ENCODE measurements at regions not wholly inside any gene's neighbourhood (a gene's known extent, or its start where the extent isn't known, plus 50 kb on each side); places are given as distances from the start of the nearest gene placed in this dataset.

- no peak for DNase-seq
- Mint-ChIP-seq H3K27me3 (no peaks in the 10 kb centered on the region), H3K9me3 (peaks cover 0 to 5% (median 0%) of the 10 kb centered on the region in 7 donors), H3K4me3 (no peak overlapping the region), H3K36me3 (no peaks in the 10 kb centered on the region), H3K27ac (no peak overlapping the region), H3K4me1 (no peaks in the 10 kb centered on the region)
- no peak for ATAC-seq (ENCODE audit: low read depth in 2 of 2)
Measured at GRCh38 chr9:119053070-119053469, 316.2 kb downstream of the BRINP1 start.

DNA sequence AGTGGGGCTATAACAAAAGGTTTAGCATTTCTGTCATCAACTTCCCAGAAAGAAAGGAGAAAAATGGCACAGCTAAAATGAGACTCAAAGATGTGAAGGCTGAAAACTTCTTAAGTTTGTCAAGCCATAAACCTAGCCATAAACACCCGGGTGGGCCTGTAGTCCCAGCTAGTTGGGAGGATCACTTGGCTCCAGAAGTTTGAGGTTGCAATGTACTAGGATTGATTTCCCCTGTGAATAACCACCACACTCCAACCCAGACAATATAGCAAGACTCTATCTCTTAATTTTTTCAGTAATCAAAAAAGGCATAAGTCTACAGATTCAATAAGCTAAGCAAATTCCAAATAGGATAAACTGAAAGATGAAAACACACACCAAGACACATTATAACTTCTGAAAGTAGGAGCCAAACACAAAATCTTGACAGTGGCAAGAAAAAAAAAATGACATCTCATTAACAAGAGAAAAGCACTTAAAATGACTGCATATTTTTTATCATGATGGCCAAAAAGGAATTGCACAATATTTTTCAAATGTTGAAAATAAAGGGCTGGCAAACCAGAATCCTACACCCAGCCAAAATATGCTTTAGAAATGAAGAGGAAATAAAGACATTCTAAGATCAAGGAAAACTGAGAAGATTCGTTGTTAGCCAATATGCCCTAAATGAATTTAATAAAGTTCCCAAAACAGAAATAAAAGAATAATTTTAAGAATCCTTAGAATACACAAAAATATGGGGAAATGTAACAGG is 308.4 kb downstream of the BRINP1 start:
- H3K4me3 Mint-ChIP-seq, result no peak overlapping the region
- ATAC-seq (ENCODE audit: low read depth in 2 of 2) (no peak), DNase-seq (no peak)
- H3K4me1 Mint-ChIP-seq, result no peaks in the 10 kb centered on the region
- H3K27me3 Mint-ChIP-seq, result no peaks in the 10 kb centered on the region
- peaks cover 0 to 7% (median 0%) of the 10 kb centered on the region in 7 donors for H3K9me3 Mint-ChIP-seq
- no peaks in the 10 kb centered on the region for H3K36me3 Mint-ChIP-seq
- no peak overlapping the region for H3K27ac Mint-ChIP-seq

DNA sequence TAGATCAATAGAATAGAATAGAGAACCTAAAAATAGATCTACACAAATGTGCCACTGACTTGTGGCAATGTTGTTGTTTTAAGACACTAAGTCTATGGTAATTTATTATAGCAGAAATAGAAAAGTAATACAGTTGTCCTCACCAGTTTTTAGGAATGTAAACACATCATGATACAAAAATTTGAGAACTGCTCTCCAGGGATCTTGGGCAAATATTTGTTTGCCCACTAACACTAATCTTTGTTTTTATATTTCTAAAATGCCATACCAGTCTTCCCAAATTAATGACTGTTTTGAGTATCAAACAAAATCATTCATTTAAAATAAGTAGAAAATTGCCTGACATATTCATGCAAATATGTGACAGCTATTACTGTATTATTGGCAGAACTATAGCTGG is 297.6 kb downstream of the BRINP1 start:
- no peak overlapping the region for H3K27ac Mint-ChIP-seq
- ATAC-seq (ENCODE audit: low read depth in 2 of 2), result no peak

DNA sequence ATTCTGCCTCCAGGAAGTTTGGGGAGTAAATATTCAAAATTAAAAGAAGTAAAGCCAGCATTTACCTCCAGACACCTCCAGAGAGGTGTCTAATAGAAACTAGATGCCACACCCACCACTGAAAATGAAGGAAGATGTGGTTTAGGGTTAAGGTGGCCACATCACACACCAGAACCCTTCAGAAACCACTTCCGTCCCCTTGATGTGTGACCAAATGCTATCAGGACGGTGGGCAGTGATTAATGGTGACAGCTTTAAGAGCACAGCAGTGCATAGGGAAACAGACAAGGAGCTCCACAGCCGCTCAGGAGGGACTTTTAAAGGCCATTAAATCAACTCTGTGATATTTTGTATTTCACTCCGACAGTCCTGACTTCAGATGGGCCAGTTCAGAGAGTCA is 295.2 kb downstream of the BRINP1 start:
- ATAC-seq (ENCODE audit: low read depth in 2 of 2) (no peak), DNase-seq (no peak)
- no peak overlapping the region for H3K27ac Mint-ChIP-seq
- no peak overlapping the region for H3K4me3 Mint-ChIP-seq
- no peaks in the 10 kb centered on the region for H3K36me3 Mint-ChIP-seq
- H3K9me3 Mint-ChIP-seq, result peaks cover 0 to 6% (median 2%) of the 10 kb centered on the region in 7 donors
- H3K27me3 Mint-ChIP-seq, result peaks cover 0 to 12% (median 0%) of the 10 kb centered on the region in 3 donors
- H3K4me1 Mint-ChIP-seq, result no peaks in the 10 kb centered on the region

More for the DNA sequence above, 297.6 kb downstream of the BRINP1 start:
- Mint-ChIP-seq H3K36me3 (no peaks in the 10 kb centered on the region), H3K4me1 (no peaks in the 10 kb centered on the region), H3K9me3 (peaks cover 0 to 6% (median 0%) of the 10 kb centered on the region in 7 donors), H3K4me3 (no peak overlapping the region), H3K27me3 (peaks cover 0 to 3% (median 0%) of the 10 kb centered on the region in 3 donors)
- DNase-seq, result no peak

DNA sequence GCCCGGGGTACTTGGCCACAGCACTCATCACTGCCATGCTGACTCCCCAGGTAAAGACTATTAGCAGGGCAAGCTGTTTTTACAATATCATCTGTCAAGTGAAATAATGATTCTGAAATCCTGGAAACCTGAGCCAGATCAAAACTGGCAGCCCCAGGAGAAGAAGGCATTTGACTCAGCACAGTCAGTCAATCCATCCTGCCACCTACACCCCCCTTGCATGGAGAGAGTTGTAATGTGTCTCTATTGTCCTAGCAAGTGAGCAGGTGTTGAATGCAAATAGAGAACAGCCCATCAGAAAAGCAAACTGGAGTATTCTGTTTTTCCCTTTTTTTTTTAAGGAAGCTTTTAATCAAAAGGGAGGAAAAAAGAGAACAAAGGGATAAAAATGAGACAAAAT is 291.2 kb downstream of the BRINP1 start:
- Mint-ChIP-seq H3K9me3 (peaks cover 0 to 5% (median 0%) of the 10 kb centered on the region in 7 donors), H3K36me3 (no peaks in the 10 kb centered on the region), H3K27me3 (peaks cover 0 to 12% (median 0%) of the 10 kb centered on the region in 3 donors), H3K4me1 (no peaks in the 10 kb centered on the region), H3K27ac (no peak overlapping the region), H3K4me3 (no peak overlapping the region)
- DNase-seq (no peak), ATAC-seq (ENCODE audit: low read depth in 2 of 2) (no peak)

DNA sequence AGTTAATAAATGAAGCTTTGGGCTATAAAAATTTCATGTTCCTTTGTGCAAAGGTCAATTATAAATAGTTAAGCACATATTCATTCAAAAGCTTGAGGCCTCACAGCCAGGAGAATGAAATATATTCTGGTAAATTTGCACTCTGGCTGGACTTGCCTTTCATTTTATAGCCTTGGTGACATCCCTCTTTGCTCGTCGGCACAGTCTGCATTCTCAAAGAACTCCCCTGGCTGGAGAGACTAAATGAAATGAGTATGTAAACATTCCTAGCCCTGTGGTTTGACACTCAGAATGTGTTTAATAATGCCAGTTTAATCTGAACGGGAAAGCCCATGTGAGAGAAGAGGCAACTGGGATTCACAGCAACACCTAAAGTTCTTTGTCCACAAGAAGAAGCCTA is 285.6 kb downstream of the BRINP1 start:
- Mint-ChIP-seq H3K9me3 (peaks cover 0 to 9% (median 6%) of the 10 kb centered on the region in 7 donors), H3K36me3 (no peaks in the 10 kb centered on the region), H3K4me1 (no peaks in the 10 kb centered on the region), H3K27me3 (peaks cover 0 to 5% (median 0%) of the 10 kb centered on the region in 3 donors), H3K4me3 (no peak overlapping the region), H3K27ac (no peak overlapping the region)
- ATAC-seq (ENCODE audit: low read depth in 2 of 2) (no peak), DNase-seq (no peak)

GRCh38 chr9:119086590-119086989 is 282.6 kb downstream of the BRINP1 start:
- Mint-ChIP-seq H3K27ac (no peak overlapping the region), H3K27me3 (peaks cover 0 to 5% (median 0%) of the 10 kb centered on the region in 3 donors), H3K4me1 (no peaks in the 10 kb centered on the region), H3K4me3 (no peak overlapping the region), H3K36me3 (no peaks in the 10 kb centered on the region), H3K9me3 (peaks cover 0 to 9% (median 4%) of the 10 kb centered on the region in 7 donors)
- no peak for ATAC-seq (ENCODE audit: low read depth in 2 of 2)
- DNase-seq, result no peak

DNA sequence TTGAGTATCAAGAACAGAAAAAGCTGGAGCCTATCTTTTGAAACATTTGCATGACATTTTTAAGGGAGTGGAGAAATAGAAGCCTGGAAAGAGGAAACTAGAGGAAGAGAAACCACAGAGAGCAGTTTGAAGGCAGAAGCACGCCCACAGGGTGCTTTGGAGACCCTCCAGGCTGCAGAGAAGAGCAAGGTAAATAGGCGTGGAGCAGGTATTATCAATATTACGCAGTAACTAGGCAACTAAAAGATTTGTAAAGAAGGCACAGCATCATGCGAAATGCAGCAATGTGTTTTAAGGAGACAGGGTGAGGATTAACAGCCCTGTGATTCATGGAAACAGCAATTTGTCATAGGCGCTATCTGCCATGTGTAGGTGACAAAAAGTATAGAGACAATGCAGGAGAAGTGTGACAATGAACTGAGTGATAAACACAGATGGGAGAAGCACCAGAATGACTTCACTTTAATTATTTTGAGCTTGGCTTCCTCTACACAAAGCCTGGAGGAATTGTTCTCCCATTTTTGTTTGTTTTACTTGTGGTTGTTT is 281.2 kb downstream of the BRINP1 start:
- H3K27me3 Mint-ChIP-seq, result peaks cover 0 to 5% (median 0%) of the 10 kb centered on the region in 3 donors
- ATAC-seq (ENCODE audit: low read depth in 2 of 2) (no peak), DNase-seq (no peak)
- no peaks in the 10 kb centered on the region for H3K36me3 Mint-ChIP-seq
- H3K9me3 Mint-ChIP-seq, result peaks cover 0 to 9% (median 4%) of the 10 kb centered on the region in 7 donors
- H3K27ac Mint-ChIP-seq, result no peak overlapping the region
- no peak overlapping the region for H3K4me3 Mint-ChIP-seq
- H3K4me1 Mint-ChIP-seq, result no peaks in the 10 kb centered on the region

GRCh38 chr9:119091074-119091473 is 278.2 kb downstream of the BRINP1 start:
- Mint-ChIP-seq H3K4me3 (no peak overlapping the region), H3K27ac (no peak overlapping the region), H3K27me3 (peaks cover 0 to 5% (median 0%) of the 10 kb centered on the region in 3 donors), H3K4me1 (no peaks in the 10 kb centered on the region), H3K36me3 (no peaks in the 10 kb centered on the region), H3K9me3 (peaks cover 0 to 5% (median 0%) of the 10 kb centered on the region in 7 donors)
- DNase-seq (no peak), ATAC-seq (ENCODE audit: low read depth in 2 of 2) (no peak)

- DNase-seq (no peak), ATAC-seq (ENCODE audit: low read depth in 2 of 2) (no peak)
- Mint-ChIP-seq H3K36me3 (no peaks in the 10 kb centered on the region), H3K4me3 (no peak overlapping the region), H3K9me3 (peaks cover 0 to 5% (median 0%) of the 10 kb centered on the region in 7 donors), H3K27ac (no peak overlapping the region), H3K27me3 (peaks cover 0 to 5% (median 0%) of the 10 kb centered on the region in 3 donors), H3K4me1 (no peaks in the 10 kb centered on the region)
Measured at GRCh38 chr9:119092125-119092524, 277.1 kb downstream of the BRINP1 start.

GRCh38 chr9:119094086-119094485 is 275.1 kb downstream of the BRINP1 start:
- no peaks in the 10 kb centered on the region for H3K27me3 Mint-ChIP-seq
- DNase-seq (no peak), ATAC-seq (ENCODE audit: low read depth in 2 of 2) (no peak)
- H3K4me3 Mint-ChIP-seq, result no peak overlapping the region
- peaks cover 0 to 5% (median 0%) of the 10 kb centered on the region in 7 donors for H3K9me3 Mint-ChIP-seq
- no peak overlapping the region for H3K27ac Mint-ChIP-seq
- no peaks in the 10 kb centered on the region for H3K36me3 Mint-ChIP-seq
- no peaks in the 10 kb centered on the region for H3K4me1 Mint-ChIP-seq

DNA sequence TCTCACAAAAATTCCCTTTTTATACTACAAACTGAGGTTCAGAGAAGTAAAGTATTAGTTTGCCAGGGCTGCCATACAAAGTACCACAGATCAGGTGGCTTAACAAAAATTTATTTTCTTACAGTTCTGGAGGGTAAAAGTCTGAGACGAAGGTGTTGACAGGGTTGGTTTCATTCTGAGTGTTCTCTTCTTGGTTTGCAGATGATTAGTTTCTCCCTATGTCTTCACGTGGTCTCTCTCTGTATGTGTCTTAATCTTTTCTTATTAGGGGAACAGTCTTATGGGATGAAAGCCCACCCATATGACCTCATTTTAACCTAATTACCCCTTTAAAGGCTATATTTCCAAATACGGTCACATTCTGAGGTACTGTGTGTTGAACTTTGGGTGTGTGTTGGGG is 274.2 kb downstream of the BRINP1 start:
- Mint-ChIP-seq H3K27ac (no peak overlapping the region), H3K4me1 (no peaks in the 10 kb centered on the region), H3K36me3 (no peaks in the 10 kb centered on the region), H3K27me3 (no peaks in the 10 kb centered on the region), H3K9me3 (peaks cover 0 to 5% (median 0%) of the 10 kb centered on the region in 7 donors), H3K4me3 (no peak overlapping the region)
- ATAC-seq (ENCODE audit: low read depth in 2 of 2), result no peak
- DNase-seq, result no peak

- ATAC-seq (ENCODE audit: low read depth in 2 of 2) (no peak), DNase-seq (no peak)
- Mint-ChIP-seq H3K27me3 (no peaks in the 10 kb centered on the region), H3K9me3 (peaks cover 0 to 4% (median 0%) of the 10 kb centered on the region in 7 donors), H3K4me1 (no peaks in the 10 kb centered on the region), H3K4me3 (no peak overlapping the region), H3K27ac (no peak overlapping the region), H3K36me3 (no peaks in the 10 kb centered on the region)
Measured at GRCh38 chr9:119101048-119101447, 268.2 kb downstream of the BRINP1 start.

GRCh38 chr9:119114681-119115080 is 254.6 kb downstream of the BRINP1 start:
- ATAC-seq (ENCODE audit: low read depth in 2 of 2), result no peak
- Mint-ChIP-seq H3K9me3 (peaks cover 0 to 6% (median 0%) of the 10 kb centered on the region in 7 donors), H3K36me3 (no peaks in the 10 kb centered on the region), H3K27me3 (no peaks in the 10 kb centered on the region), H3K4me3 (no peak overlapping the region), H3K27ac (no peak overlapping the region), H3K4me1 (no peaks in the 10 kb centered on the region)
- no peak for DNase-seq
